ENCODE measurements at regions not wholly inside any gene's neighbourhood (a gene's known extent, or its start where the extent isn't known, plus 50 kb on each side); places are given as distances from the start of the nearest gene placed in this dataset.

DNA sequence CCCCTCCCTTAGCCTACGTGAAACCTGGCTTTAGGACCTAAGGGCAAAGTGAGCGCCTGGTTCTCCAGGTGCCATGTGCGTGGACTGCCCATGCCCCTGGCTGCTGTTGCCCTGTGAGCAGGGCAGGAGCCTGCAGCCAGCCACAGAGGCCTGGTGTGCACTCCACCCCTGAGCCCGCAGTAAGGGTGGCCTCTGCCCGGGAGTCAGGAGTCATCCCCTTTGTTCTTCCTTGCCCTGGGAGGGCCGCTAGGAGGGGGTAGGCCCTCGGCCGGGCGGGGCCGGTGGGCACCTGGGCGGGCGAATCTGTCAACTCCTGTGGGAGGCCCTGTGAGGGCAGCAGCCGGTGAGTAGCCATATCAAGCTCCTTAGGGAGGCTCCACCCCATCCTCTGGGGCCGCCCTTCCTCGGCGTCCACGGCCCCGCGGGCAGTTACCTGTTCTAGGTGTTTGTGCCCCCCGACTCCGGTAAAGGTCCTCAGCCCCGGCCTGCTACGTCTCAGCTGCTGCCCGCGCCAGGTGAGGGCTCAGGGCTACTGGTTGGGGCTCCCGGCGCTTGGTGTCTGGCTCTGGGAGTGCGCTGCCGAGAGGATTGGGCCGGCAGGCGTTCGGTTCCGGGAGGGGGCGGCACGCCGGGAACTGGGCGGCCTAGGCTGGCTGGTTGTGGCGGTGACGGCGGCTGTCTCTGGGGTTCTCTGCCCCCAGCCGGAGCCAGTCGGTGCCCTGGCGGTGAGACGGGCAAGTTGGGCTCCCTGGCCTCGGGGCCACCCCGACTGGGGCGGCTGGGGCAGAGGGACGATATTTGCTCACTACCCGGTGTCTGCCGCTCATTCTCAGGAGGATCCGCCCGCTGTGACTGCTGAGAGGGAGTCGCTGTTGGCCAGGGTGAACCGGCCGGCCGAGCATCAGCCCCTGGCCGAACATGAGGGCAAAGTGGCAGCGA, 1060.2 kb downstream of the TECRL start:
- TF ChIP-seq CTCF (conservative IDR thresholded peaks at IDR 0.05) = no peak
- Histone ChIP-seq H3K4me1 (ENCODE audit: control insufficient read depth, insufficient read depth, low read length) (no peaks in the 10 kb centered on the region), H3K27me3 (ENCODE audit: control insufficient read depth, insufficient read depth, low read length, poor library complexity, severe bottlenecking) (no peaks in the 10 kb centered on the region), H3K9me3 (ENCODE audit: control insufficient read depth, low read length) (peaks cover 32% of the 10 kb centered on the region), H3K9ac (ENCODE audit: extremely low read depth, low read length, poor library complexity, severe bottlenecking) (no peak overlapping the region), H3K27ac (ENCODE audit: low read depth, low read length) (no peak overlapping the region), H3K36me3 (ENCODE audit: control insufficient read depth, insufficient read depth, low read length) (no peaks in the 10 kb centered on the region), H3K4me3 (ENCODE audit: low read length) (no peak overlapping the region)
- no peak overlapping the region for H3K4me3 Mint-ChIP-seq
- H3K27ac Mint-ChIP-seq = no peak overlapping the region
- WGBS, 2 experiments (ENCODE audit: insufficient coverage in 1 of 2, insufficient read length in 1 of 2) = 88 to 91% methylated on average over 32 to 58 of the region's 58 CpGs
- peaks cover 54% of the 10 kb centered on the region for H3K9me3 Mint-ChIP-seq
- H3K36me3 Mint-ChIP-seq (ENCODE audit: low read depth) = no peaks in the 10 kb centered on the region
- DNase-seq = no peak
- no peaks in the 10 kb centered on the region for H3K27me3 Mint-ChIP-seq (ENCODE audit: insufficient read depth)
- H3K4me1 Mint-ChIP-seq = no peaks in the 10 kb centered on the region

DNA sequence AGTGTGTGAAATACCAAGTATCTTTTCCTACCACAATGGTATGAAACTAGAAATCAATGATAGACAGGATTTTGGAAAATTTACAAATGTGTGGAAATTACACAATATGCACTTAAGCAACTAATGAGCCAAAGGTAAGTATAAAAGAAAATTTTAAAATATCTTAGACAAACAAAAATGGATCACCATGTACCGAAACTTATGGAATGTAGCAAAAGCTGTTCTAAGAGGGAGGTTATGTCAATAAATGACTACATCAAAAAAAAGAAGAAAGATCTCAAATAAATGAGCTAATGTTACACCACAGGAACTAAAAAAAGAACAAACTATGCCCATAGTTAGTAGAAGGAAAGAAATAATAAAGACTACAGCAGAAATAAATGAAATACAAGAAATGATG, 1084.1 kb downstream of the TECRL start:
- no peak for TF ChIP-seq CTCF (conservative IDR thresholded peaks at IDR 0.05)
- Histone ChIP-seq H3K4me1 (ENCODE audit: control insufficient read depth, insufficient read depth, low read length) (no peaks in the 10 kb centered on the region), H3K9ac (ENCODE audit: extremely low read depth, low read length, poor library complexity, severe bottlenecking) (no peak overlapping the region), H3K9me3 (ENCODE audit: control insufficient read depth, low read length) (peaks cover 25% of the 10 kb centered on the region), H3K4me3 (ENCODE audit: low read length) (no peak overlapping the region), H3K36me3 (ENCODE audit: control insufficient read depth, insufficient read depth, low read length) (no peaks in the 10 kb centered on the region), H3K27me3 (ENCODE audit: control insufficient read depth, insufficient read depth, low read length, poor library complexity, severe bottlenecking) (no peaks in the 10 kb centered on the region), H3K27ac (ENCODE audit: low read depth, low read length) (no peak overlapping the region)
- 100% methylated on average over 1 of the region's 1 CpG; no CpG with 5 or more reads in 1 of the 2 experiments for WGBS, 2 experiments (ENCODE audit: insufficient coverage in 1 of 2, insufficient read length in 1 of 2)
- DNase-seq = no peak
- peaks cover 22% of the 10 kb centered on the region for H3K9me3 Mint-ChIP-seq
- no peaks in the 10 kb centered on the region for H3K27me3 Mint-ChIP-seq (ENCODE audit: insufficient read depth)
- no peak overlapping the region for H3K4me3 Mint-ChIP-seq
- H3K4me1 Mint-ChIP-seq = no peaks in the 10 kb centered on the region
- no peak overlapping the region for H3K27ac Mint-ChIP-seq
- no peaks in the 10 kb centered on the region for H3K36me3 Mint-ChIP-seq (ENCODE audit: low read depth)

DNA sequence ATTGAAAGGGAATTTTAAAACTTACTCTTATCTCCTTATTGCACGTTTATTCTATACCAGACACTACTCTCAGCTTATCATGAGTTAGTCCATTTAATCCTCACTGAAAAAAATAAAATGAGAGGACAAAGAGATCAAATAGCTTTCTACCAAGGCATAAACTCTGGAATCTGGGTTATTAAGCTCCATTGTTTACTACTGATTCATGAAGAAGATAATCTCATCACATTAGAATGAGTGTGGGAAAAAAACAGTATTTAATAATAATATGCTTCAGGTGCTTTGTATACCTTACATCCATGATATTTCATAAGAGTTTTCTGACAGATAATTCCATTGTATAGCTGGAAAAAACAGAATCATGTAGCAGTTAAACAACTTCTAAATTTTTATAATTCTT, 1092.6 kb downstream of the TECRL start:
- TF ChIP-seq CTCF (conservative IDR thresholded peaks at IDR 0.05) = no peak

More for the DNA sequence above, 1092.6 kb downstream of the TECRL start:
- H3K9ac ChIP-seq (ENCODE audit: extremely low read depth, low read length, poor library complexity, severe bottlenecking) = no peak overlapping the region
- Mint-ChIP-seq H3K4me1 (no peaks in the 10 kb centered on the region), H3K36me3 (ENCODE audit: low read depth) (no peaks in the 10 kb centered on the region), H3K9me3 (no peaks in the 10 kb centered on the region), H3K4me3 (no peak overlapping the region), H3K27ac (no peak overlapping the region), H3K27me3 (ENCODE audit: insufficient read depth) (no peaks in the 10 kb centered on the region)
- H3K4me1 ChIP-seq (ENCODE audit: control insufficient read depth, insufficient read depth, low read length) = no peaks in the 10 kb centered on the region
- H3K36me3 ChIP-seq (ENCODE audit: control insufficient read depth, insufficient read depth, low read length) = no peaks in the 10 kb centered on the region
- no peak overlapping the region for H3K27ac ChIP-seq (ENCODE audit: low read depth, low read length)
- no peak overlapping the region for H3K4me3 ChIP-seq (ENCODE audit: low read length)
- 0% methylated on average over 1 of the region's 1 CpG; no CpG with 5 or more reads in 1 of the 2 experiments for WGBS, 2 experiments (ENCODE audit: insufficient coverage in 1 of 2, insufficient read length in 1 of 2)
- DNase-seq = no peak
- H3K9me3 ChIP-seq (ENCODE audit: control insufficient read depth, low read length) = no peaks in the 10 kb centered on the region
- no peaks in the 10 kb centered on the region for H3K27me3 ChIP-seq (ENCODE audit: control insufficient read depth, insufficient read depth, low read length, poor library complexity, severe bottlenecking)
